ENCODE measurements at regions not wholly inside any gene's neighbourhood (a gene's known extent, or its start where the extent isn't known, plus 50 kb on each side); places are given as distances from the start of the nearest gene placed in this dataset.

DNA sequence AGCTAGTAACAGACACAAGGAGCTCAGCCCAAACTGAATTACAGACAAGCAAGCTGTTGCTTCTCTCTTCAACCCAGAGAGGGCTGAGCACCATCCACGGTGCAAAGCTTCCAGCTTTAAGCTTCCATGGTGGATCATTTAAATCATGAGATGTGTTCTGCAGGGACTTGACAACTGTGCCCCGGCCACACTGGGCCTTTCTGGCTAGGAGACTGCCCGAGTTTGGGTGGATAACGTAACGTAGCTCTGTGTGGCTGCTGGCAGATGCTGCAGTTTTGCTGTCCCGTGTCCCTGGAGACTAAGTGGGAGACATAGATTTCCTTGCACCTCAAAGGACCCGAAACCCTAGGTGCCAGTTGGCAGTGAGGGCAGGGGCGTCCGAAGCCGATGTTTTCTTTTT, 234.0 kb downstream of the IRX2 start:
- Histone ChIP-seq H3K27ac (ENCODE audit: insufficient read depth, low read depth, low read length) (no peak overlapping the region), H3K27me3 (ENCODE audit: control insufficient read depth in 2 of 2, insufficient read depth in 2 of 2, low read length in 2 of 2) (no peaks in the 10 kb centered on the region), H3K4me3 (replicated peaks in 1 of 3; ENCODE audit: insufficient read depth in 1 of 3, low read depth in 1 of 3, low read length in 3 of 3) (no peak overlapping the region), H2AFZ (ENCODE audit: low read depth, low read length) (no peak overlapping the region), H3K9me3 (replicated peaks; ENCODE audit: control insufficient read depth, insufficient read depth, low read length) (peaks cover 7% of the 10 kb centered on the region), H3K4me1 (ENCODE audit: control insufficient read depth, extremely low read depth, insufficient read depth, low read length) (no peaks in the 10 kb centered on the region), H3K79me2 (ENCODE audit: control insufficient read depth, insufficient read depth, low read length) (no peaks in the 10 kb centered on the region), H3K4me2 (ENCODE audit: insufficient read depth, low read length) (no peak overlapping the region), H3K36me3 (ENCODE audit: control insufficient read depth in 2 of 2, extremely low read depth in 1 of 2, insufficient read depth in 2 of 2, low read length in 2 of 2) (no peaks in the 10 kb centered on the region), H3K9ac (replicated peaks; ENCODE audit: extremely low read depth, insufficient read depth, low read length) (no peak overlapping the region), H4K20me1 (replicated peaks; ENCODE audit: control insufficient read depth, extremely low read depth, insufficient read depth, low read length) (no peaks in the 10 kb centered on the region), H3K9me1 (replicated peaks; ENCODE audit: control insufficient read depth, extremely low read depth, insufficient read depth, low read length) (no peaks in the 10 kb centered on the region)
- TF ChIP-seq, protein P1, sequence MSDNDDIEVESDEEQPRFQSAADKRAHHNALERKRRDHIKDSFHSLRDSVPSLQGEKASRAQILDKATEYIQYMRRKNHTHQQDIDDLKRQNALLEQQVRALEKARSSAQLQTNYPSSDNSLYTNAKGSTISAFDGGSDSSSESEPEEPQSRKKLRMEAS (IDR thresholded peaks at IDR 0.05; ENCODE audit: insufficient read depth, insufficient read length) = no peak
- TF ChIP-seq EZH2 (IDR thresholded peaks at IDR 0.05; ENCODE audit: borderline replicate concordance, low read depth, low read length, severe bottlenecking) = no peak
- TF ChIP-seq JUN (IDR thresholded peaks at IDR 0.05; ENCODE audit: borderline replicate concordance, insufficient read depth, insufficient read length, low read depth) = no peak
- TF ChIP-seq, protein P2, sequence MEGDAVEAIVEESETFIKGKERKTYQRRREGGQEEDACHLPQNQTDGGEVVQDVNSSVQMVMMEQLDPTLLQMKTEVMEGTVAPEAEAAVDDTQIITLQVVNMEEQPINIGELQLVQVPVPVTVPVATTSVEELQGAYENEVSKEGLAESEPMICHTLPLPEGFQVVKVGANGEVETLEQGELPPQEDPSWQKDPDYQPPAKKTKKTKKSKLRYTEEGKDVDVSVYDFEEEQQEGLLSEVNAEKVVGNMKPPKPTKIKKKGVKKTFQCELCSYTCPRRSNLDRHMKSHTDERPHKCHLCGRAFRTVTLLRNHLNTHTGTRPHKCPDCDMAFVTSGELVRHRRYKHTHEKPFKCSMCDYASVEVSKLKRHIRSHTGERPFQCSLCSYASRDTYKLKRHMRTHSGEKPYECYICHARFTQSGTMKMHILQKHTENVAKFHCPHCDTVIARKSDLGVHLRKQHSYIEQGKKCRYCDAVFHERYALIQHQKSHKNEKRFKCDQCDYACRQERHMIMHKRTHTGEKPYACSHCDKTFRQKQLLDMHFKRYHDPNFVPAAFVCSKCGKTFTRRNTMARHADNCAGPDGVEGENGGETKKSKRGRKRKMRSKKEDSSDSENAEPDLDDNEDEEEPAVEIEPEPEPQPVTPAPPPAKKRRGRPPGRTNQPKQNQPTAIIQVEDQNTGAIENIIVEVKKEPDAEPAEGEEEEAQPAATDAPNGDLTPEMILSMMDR (IDR thresholded peaks at IDR 0.05; ENCODE audit: extremely low read depth in 1 of 2, insufficient read depth in 1 of 2, low read depth in 1 of 2, low read length in 2 of 2) = no peak
- TF ChIP-seq POLR2AphosphoS5 (IDR thresholded peaks at IDR 0.05; ENCODE audit: insufficient read depth, low read depth, low read length) = no peak
- no peak for TF ChIP-seq FOS (IDR thresholded peaks at IDR 0.05; ENCODE audit: borderline replicate concordance, insufficient read depth, low read length)
- no peak for TF ChIP-seq POLR2A (IDR thresholded peaks at IDR 0.05; ENCODE audit: low read depth, low read length)
- TF ChIP-seq GATA2 (IDR thresholded peaks at IDR 0.05; ENCODE audit: insufficient read depth, insufficient read length, low read depth, low read length) = no peak
- no peak for TF ChIP-seq MYC (IDR thresholded peaks at IDR 0.05; ENCODE audit: low read depth, low read length)
- intact Hi-C loops (cut with micrococcal nuclease) = no loop called here
- DNase-seq (ENCODE audit: low read depth, low spot score) = no peak
- ChIA-PET POLR2A (no interaction called here), CTCF (no interaction called here)
- dilution Hi-C loops (cut with MboI; ENCODE audit: extremely low pct_ligation_motif_present, low sequenced_read_pairs) = no loop called here
- no TSS peak for BruUV-seq (replicated peaks)
- no peak for FAIRE-seq

All from endothelial cell of umbilical vein (primary cell).